ENCODE measurements at regions not wholly inside any gene's neighbourhood (a gene's known extent, or its start where the extent isn't known, plus 50 kb on each side); places are given as distances from the start of the nearest gene placed in this dataset.

DNA sequence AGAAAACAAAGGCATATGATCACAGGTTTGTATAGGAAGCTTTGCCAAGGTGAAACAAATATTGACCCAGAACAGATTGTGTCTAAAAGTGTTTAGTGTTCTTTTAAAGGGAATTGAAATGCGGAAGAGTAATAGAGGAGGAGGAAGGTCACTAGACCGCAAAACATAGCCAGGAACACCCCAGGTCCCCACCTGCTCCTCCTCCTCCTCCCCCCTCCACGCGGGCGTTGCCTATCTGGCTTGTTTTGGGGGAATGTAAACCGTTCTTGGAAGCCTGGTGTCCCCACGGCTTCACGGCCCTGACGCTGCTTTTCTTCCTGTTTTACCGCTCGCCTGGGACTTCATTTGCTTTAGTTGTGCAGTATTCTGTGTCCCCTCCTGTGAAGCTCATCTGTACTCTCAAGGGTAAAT is 81.0 kb upstream of the PFKP start:
- TF ChIP-seq, protein P1, sequence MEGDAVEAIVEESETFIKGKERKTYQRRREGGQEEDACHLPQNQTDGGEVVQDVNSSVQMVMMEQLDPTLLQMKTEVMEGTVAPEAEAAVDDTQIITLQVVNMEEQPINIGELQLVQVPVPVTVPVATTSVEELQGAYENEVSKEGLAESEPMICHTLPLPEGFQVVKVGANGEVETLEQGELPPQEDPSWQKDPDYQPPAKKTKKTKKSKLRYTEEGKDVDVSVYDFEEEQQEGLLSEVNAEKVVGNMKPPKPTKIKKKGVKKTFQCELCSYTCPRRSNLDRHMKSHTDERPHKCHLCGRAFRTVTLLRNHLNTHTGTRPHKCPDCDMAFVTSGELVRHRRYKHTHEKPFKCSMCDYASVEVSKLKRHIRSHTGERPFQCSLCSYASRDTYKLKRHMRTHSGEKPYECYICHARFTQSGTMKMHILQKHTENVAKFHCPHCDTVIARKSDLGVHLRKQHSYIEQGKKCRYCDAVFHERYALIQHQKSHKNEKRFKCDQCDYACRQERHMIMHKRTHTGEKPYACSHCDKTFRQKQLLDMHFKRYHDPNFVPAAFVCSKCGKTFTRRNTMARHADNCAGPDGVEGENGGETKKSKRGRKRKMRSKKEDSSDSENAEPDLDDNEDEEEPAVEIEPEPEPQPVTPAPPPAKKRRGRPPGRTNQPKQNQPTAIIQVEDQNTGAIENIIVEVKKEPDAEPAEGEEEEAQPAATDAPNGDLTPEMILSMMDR (conservative IDR thresholded peaks at IDR 0.05; ENCODE audit: low read depth in 2 of 2) = no peak
- TF ChIP-seq POLR2AphosphoS5 (IDR thresholded peaks at IDR 0.05; ENCODE audit: low read depth) (no peak), STAT1 (IDR thresholded peaks at IDR 0.05; ENCODE audit: unreplicated experiment) (no peak), EZH2phosphoT487 (IDR thresholded peaks at IDR 0.05; ENCODE audit: unreplicated experiment) (no peak)
- TF ChIP-seq, protein P2, sequence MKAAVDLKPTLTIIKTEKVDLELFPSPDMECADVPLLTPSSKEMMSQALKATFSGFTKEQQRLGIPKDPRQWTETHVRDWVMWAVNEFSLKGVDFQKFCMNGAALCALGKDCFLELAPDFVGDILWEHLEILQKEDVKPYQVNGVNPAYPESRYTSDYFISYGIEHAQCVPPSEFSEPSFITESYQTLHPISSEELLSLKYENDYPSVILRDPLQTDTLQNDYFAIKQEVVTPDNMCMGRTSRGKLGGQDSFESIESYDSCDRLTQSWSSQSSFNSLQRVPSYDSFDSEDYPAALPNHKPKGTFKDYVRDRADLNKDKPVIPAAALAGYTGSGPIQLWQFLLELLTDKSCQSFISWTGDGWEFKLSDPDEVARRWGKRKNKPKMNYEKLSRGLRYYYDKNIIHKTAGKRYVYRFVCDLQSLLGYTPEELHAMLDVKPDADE (IDR thresholded peaks at IDR 0.05) = no peak
